HG03460 (cell line): ENCODE measurements at regions not wholly inside any gene's neighbourhood (a gene's known extent, or its start where the extent isn't known, plus 50 kb on each side); places are given as distances from the start of the nearest gene placed in this dataset.

Experiments
- ATAC-seq: cut with Tn5 transposase; IDR thresholded peaks from one replicate; pipeline ENCODE4 v1.9.1; 2021; ENCODE audit not compliant: unreplicated experiment

GRCh38 chr14:53563628-53564027 lies 393.0 kb downstream of the BMP4 start:
- ATAC-seq, result no peak

GRCh38 chr14:53553221-53553620 lies 400.1 kb upstream of the DDHD1 start:
- no peak for ATAC-seq

GRCh38 chr14:53551862-53552261 lies 398.7 kb upstream of the DDHD1 start:
- ATAC-seq, result no peak

GRCh38 chr14:53550776-53551175 lies 397.7 kb upstream of the DDHD1 start:
- ATAC-seq, result no peak

- no peak for ATAC-seq
Observed at GRCh38 chr14:53549956-53550355, 396.8 kb upstream of the DDHD1 start.

- ATAC-seq, result no peak
Observed at GRCh38 chr14:53547593-53547992, 394.5 kb upstream of the DDHD1 start.

GRCh38 chr14:53545217-53545616 lies 392.1 kb upstream of the DDHD1 start:
- no peak for ATAC-seq

- no peak for ATAC-seq
Observed at GRCh38 chr14:53542732-53543131, 389.6 kb upstream of the DDHD1 start.

GRCh38 chr14:53541411-53541810 lies 388.3 kb upstream of the DDHD1 start:
- ATAC-seq, result no peak

- peak; percentile 84 for ATAC-seq
Observed at GRCh38 chr14:53539489-53540126, 386.5 kb upstream of the DDHD1 start.

GRCh38 chr14:53538316-53538881 lies 385.3 kb upstream of the DDHD1 start:
- no peak for ATAC-seq

GRCh38 chr14:53537422-53538315 lies 384.5 kb upstream of the DDHD1 start:
- ATAC-seq, result no peak

GRCh38 chr14:53536446-53536845 lies 383.3 kb upstream of the DDHD1 start:
- ATAC-seq, result no peak

GRCh38 chr14:53534841-53535240 lies 381.7 kb upstream of the DDHD1 start:
- no peak for ATAC-seq

GRCh38 chr14:53533384-53533970 lies 380.4 kb upstream of the DDHD1 start:
- ATAC-seq, result no peak

- ATAC-seq, result no peak
Observed at GRCh38 chr14:53532853-53533252, 379.7 kb upstream of the DDHD1 start.

GRCh38 chr14:53531730-53532129 lies 378.6 kb upstream of the DDHD1 start:
- no peak for ATAC-seq

GRCh38 chr14:53531156-53531555 lies 378.0 kb upstream of the DDHD1 start:
- no peak for ATAC-seq

GRCh38 chr14:53529519-53529918 lies 376.4 kb upstream of the DDHD1 start:
- ATAC-seq, result no peak

GRCh38 chr14:53528185-53528671 lies 375.1 kb upstream of the DDHD1 start:
- no peak for ATAC-seq

- no peak for ATAC-seq
Observed at GRCh38 chr14:53526200-53526599, 373.1 kb upstream of the DDHD1 start.

- no peak for ATAC-seq
Observed at GRCh38 chr14:53525608-53526007, 372.5 kb upstream of the DDHD1 start.
